ENCODE measurements at regions not wholly inside any gene's neighbourhood (a gene's known extent, or its start where the extent isn't known, plus 50 kb on each side); places are given as distances from the start of the nearest gene placed in this dataset.

- DNase-seq: no peak
Measured at GRCh38 chr11:32279672-32280071, 155.7 kb downstream of the WT1 start.

GRCh38 chr11:32280339-32280738 is 155.0 kb downstream of the WT1 start:
- DNase-seq: no peak

GRCh38 chr11:32288276-32288675 is 147.1 kb downstream of the WT1 start:
- DNase-seq: no peak

- DNase-seq: no peak
Measured at GRCh38 chr11:32289701-32290100, 145.6 kb downstream of the WT1 start.

- DNase-seq: no peak
Measured at GRCh38 chr11:32290783-32291182, 144.6 kb downstream of the WT1 start.

- DNase-seq: peak; percentile 89
Measured at GRCh38 chr11:32297611-32298011, 137.7 kb downstream of the WT1 start.

GRCh38 chr11:32302826-32303225 is 132.5 kb downstream of the WT1 start:
- no peak for DNase-seq

GRCh38 chr11:32304521-32304920 is 130.8 kb downstream of the WT1 start:
- no peak for DNase-seq

GRCh38 chr11:32305460-32305859 is 129.9 kb downstream of the WT1 start:
- no peak for DNase-seq

- peak; percentile 94 for DNase-seq
Measured at GRCh38 chr11:32307471-32307870, 127.9 kb downstream of the WT1 start.

GRCh38 chr11:32307913-32308312 is 127.4 kb downstream of the WT1 start:
- no peak for DNase-seq

GRCh38 chr11:32309530-32310213 is 125.7 kb downstream of the WT1 start:
- DNase-seq: peak; percentile 44

GRCh38 chr11:32310214-32310601 is 125.1 kb downstream of the WT1 start:
- DNase-seq: peak; percentile 45

GRCh38 chr11:32311346-32312065 is 123.8 kb downstream of the WT1 start:
- DNase-seq: peak; percentile 74

- DNase-seq: no peak
Measured at GRCh38 chr11:32312206-32312817, 123.0 kb downstream of the WT1 start.

GRCh38 chr11:32312865-32313403 is 122.4 kb downstream of the WT1 start:
- no peak for DNase-seq

GRCh38 chr11:32313477-32313876 is 121.9 kb downstream of the WT1 start:
- no peak for DNase-seq

GRCh38 chr11:32315121-32315520 is 120.2 kb downstream of the WT1 start:
- no peak for DNase-seq

GRCh38 chr11:32316232-32316631 is 119.1 kb downstream of the WT1 start:
- DNase-seq: no peak

GRCh38 chr11:32316858-32317642 is 118.3 kb downstream of the WT1 start:
- peak; percentile 72 for DNase-seq

GRCh38 chr11:32317643-32318042 is 117.7 kb downstream of the WT1 start:
- DNase-seq: no peak

GRCh38 chr11:32318071-32319055 is 117.0 kb downstream of the WT1 start:
- DNase-seq: no peak
